Fibroblast of pulmonary artery (primary cell): ENCODE measurements at regions not wholly inside any gene's neighbourhood (a gene's known extent, or its start where the extent isn't known, plus 50 kb on each side); places are given as distances from the start of the nearest gene placed in this dataset.

Experiments
- DNase-seq: peaks from one replicate; pipeline ENCODE4 v3.0.0-alpha.2; 2010; ENCODE audit warnings: low read depth
- H3K4me3 ChIP-seq: replicated peaks from 2 replicates; pipeline ENCODE4 v1.5.1; 2011; ENCODE audit warnings: low read depth, mild to moderate bottlenecking, control low read depth, low read length, moderate library complexity
- TF ChIP-seq, protein P1 (sequence below): IDR thresholded peaks from 2 replicates; pipeline ENCODE4 v1.5.1; 2011; ENCODE audit warnings: mild to moderate bottlenecking, control low read depth, low read length, inconsistent platforms; ENCODE audit errors: missing control alignments

DNA sequence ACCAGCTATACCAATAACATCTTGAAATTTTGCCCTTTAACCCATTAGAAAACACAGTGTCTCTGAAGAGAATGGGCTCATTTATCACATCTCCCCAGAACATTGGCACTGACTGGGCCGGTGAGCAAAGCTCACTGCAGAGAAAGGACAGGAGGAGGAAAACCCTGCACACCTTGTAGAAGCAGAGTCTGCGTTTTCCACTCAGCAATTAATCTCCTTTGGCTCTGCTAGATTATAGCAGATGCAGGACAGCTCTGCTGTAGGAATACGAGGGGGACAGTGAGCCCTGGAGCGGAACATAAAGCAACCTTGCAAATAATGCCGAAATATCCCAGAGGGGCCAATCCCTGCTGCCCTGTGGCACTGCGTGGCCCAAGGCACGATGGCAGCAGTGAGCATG lies 113.9 kb downstream of the TSN start:
- TF ChIP-seq, protein P1, sequence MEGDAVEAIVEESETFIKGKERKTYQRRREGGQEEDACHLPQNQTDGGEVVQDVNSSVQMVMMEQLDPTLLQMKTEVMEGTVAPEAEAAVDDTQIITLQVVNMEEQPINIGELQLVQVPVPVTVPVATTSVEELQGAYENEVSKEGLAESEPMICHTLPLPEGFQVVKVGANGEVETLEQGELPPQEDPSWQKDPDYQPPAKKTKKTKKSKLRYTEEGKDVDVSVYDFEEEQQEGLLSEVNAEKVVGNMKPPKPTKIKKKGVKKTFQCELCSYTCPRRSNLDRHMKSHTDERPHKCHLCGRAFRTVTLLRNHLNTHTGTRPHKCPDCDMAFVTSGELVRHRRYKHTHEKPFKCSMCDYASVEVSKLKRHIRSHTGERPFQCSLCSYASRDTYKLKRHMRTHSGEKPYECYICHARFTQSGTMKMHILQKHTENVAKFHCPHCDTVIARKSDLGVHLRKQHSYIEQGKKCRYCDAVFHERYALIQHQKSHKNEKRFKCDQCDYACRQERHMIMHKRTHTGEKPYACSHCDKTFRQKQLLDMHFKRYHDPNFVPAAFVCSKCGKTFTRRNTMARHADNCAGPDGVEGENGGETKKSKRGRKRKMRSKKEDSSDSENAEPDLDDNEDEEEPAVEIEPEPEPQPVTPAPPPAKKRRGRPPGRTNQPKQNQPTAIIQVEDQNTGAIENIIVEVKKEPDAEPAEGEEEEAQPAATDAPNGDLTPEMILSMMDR: no peak
- no peak overlapping the region for H3K4me3 ChIP-seq
- DNase-seq: no peak

DNA sequence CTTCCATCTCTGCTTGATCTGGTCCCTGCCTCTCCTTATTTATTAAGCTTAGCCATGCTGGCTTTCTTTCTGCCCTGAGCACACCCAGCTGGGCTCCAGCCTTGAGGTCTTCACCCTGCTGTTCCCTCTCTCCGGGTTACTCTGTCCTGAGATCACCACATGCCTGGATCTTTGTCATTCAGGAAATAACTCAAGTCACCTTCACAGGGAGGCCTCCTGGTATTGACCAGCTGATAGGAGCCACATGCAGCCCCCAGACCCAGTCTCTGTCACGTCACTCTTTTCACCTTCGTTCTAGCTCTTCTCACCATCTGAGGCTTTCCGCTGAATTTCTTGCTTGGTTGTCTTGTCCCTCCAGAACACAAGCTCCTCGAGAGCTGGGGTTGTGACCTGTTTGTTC lies 114.4 kb downstream of the TSN start:
- DNase-seq: no peak
- no peak overlapping the region for H3K4me3 ChIP-seq
- TF ChIP-seq, protein P1: no peak

DNA sequence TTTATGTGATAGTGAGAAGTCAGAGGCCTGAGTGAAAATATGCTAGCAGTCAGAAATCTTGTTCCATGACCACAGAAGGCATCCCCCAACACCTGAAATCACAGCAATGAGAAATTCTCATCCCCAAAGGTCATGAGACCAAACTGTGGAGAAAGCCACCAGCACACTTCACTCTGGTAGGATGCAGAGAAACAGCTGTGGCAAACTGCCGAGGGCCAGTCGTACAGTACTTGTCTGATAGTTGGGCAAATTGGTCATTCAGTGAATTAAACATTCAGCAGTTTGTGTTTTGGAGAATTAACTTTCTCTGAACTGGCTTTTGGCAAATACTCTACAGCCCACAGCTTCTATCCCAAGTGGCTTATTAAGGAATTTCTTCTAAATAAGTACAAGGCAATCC lies 117.2 kb downstream of the TSN start:
- TF ChIP-seq, protein P1: no peak
- DNase-seq: no peak
- no peak overlapping the region for H3K4me3 ChIP-seq

DNA sequence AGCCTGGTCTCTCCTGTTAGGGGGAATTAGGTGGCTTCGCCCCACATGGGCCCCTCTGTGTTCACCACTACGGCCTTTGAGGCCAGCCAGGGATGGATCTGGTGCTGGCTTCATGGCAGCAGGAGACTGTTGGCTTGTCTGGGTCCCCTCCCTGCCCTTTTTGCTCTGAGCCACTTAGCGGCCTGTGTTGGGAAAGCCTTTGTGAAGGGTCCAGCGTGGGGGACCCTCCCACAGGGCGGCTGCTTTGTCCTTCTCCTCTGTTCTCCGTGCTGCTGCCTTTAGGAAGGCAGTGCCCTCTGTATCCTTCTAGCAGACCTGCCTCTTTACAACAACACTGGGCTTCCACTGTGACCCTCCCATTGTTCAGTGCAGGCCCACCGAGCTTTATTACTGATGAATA lies 118.4 kb downstream of the TSN start:
- no peak for DNase-seq
- no peak overlapping the region for H3K4me3 ChIP-seq
- TF ChIP-seq, protein P1: no peak

DNA sequence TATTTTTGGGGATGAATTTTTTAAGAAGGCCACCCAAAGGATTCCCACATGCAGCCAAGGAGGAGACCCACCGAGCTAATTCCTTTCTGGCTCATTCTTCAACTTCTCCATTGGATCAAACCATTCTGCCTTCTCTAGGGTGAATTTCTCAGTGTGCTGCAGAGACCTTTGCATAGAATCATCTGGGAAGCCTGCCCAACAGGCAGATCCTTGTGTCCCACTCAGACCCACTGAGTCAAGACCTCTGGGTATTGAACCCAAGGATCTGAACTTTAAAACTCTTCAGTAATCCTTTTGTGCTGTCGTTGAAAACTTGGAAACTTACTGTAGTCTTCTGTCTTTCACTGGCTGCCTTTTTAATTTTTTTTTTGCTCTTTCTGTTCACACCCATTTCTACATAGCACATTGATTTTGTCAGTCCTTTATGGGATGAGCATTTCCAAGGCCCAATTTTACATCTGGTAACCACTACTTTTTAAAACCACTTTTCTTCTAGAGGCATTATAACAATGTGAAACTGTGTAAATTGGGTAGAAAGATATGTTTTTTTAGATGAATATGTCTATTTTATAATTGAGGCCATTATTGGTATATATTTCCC lies 120.2 kb downstream of the TSN start:
- no peak overlapping the region for H3K4me3 ChIP-seq
- TF ChIP-seq, protein P1: no peak
- DNase-seq: no peak

DNA sequence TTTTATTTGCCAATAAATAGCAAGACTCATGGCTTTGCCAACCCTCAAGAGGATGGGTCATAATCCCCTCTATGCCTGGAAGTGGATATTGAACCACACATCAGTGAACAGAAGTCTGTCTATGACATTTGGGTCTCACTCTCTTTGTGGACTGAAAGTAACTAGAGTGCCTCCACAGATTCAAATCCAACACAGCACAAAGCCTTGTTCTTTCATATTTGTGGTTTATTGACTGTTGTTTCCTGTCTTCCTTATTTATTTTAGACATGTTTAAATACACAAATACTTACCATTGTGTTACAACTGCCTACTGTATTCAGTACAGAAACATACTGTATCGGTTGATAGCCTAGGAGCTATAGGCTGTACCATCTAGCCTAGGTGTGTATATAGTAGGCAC lies 121.9 kb downstream of the TSN start:
- no peak overlapping the region for H3K4me3 ChIP-seq
- DNase-seq: no peak
- TF ChIP-seq, protein P1: no peak

DNA sequence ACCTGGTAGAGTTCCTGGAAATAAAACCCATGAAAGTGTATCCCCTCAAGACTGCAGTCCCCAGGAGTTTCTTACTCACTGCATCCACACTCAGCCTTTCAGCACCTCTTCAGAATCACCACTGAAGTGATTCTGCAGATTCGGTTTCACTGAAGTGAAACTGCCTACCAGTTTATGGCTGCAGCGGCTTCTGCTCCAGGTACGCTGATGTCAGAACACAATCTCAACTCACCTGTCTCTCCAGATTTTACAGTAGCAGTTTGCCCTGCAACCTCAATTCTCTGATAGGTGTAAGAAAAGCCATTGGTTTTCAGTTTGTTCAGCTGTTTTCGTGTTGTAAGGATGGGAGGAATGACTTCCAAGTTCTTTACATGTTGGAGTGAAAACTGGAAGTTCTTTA lies 124.8 kb downstream of the TSN start:
- TF ChIP-seq, protein P1: no peak
- no peak overlapping the region for H3K4me3 ChIP-seq
- DNase-seq: no peak
